ACC112 (cell line): ENCODE measurements at regions not wholly inside any gene's neighbourhood (a gene's known extent, or its start where the extent isn't known, plus 50 kb on each side); places are given as distances from the start of the nearest gene placed in this dataset.
"Not testable (repeated sequence)": the region's sequence is repeated elsewhere in the genome, so short reads cannot be mapped to it uniquely, and the experiment has no call there.

Experiments
- H2AFZ ChIP-seq: fragments of 200-600 bp; sonication (generic); one replicate; pipeline ENCODE4 v1.6.0; 2017; ENCODE audit warnings: antibody characterized with exemption, low read length; ENCODE audit not compliant: unreplicated experiment
- H3K27ac ChIP-seq: fragments of 200-600 bp; sonication (generic); 2 replicates; pipeline ENCODE4 v1.5.1; 2014; ENCODE audit warnings: low read depth, mild to moderate bottlenecking, antibody characterized with exemption, low read length, moderate library complexity
- H3K27me3 ChIP-seq: fragments of 200-600 bp; sonication (generic); 2 replicates; pipeline ENCODE4 v1.6.1; 2014; ENCODE audit warnings: mild to moderate bottlenecking, antibody characterized with exemption, low read length, moderate library complexity, mixed read lengths; ENCODE audit not compliant: insufficient read depth
- H3K36me3 ChIP-seq: fragments of 200-600 bp; sonication (generic); 2 replicates; pipeline ENCODE4 v1.6.1; 2016; ENCODE audit warnings: mild to moderate bottlenecking, antibody characterized with exemption, low read length, moderate library complexity, mixed read lengths; ENCODE audit not compliant: insufficient read depth
- H3K4me1 ChIP-seq: fragments of 200-600 bp; sonication (generic); one replicate; pipeline ENCODE4 v1.6.1; 2016; ENCODE audit warnings: low read length, mixed read lengths; ENCODE audit not compliant: insufficient read depth, unreplicated experiment, control insufficient read depth
- H3K4me3 ChIP-seq: fragments of 200-600 bp; sonication (generic); 2 replicates; pipeline ENCODE4 v1.5.1; 2014; ENCODE audit warnings: mild to moderate bottlenecking, low read depth, low read length
- H3K79me2 ChIP-seq: fragments of 200-600 bp; sonication (generic); one replicate; pipeline ENCODE4 v1.6.0; 2016; ENCODE audit warnings: low read length; ENCODE audit not compliant: control insufficient read depth, unreplicated experiment, insufficient read depth

DNA sequence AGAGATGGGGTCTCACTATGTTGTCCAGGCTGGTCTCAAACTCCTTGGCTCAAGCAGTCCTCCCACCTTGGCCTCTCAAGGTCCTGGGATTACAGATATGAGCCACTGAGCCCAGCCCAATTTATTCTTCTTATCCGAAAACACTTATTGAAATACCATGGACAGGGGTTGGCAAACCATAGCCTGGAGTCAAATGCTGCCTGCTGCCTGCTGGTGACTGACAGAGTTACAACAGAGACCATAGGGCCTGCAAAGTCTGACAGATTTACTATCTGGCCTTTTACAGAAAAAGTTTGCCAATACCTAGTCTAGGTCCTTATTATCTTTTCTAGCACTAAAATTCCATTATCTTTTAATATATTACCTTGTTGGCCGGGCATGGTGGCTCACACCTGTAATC is 87.1 kb upstream of the ZNF281 start:
- peaks cover 6% of the 10 kb centered on the region; the same call in 1 of the 2 replicates for H3K27me3 ChIP-seq
- no peak overlapping the region for H3K27ac ChIP-seq
- no peak overlapping the region for H3K4me3 ChIP-seq

DNA sequence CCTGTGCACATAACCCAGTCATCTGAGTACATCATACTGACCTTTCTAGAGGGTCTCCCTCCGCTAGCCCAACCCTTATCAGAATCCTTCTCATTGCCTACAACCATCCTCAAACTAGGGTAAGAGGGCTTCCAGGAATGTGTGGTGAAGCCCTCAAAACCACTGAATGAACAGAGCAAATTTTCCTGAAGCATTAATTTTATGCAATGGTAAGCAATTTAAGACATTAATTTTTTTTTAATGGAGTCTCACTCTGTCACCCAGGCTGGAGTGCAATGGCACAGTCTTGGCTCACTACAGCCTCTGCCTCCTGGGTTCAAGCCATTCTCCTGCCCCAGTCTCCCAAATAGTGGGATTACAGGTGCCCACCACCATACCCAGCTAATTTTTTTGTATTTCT is 86.1 kb upstream of the ZNF281 start:
- no peak overlapping the region for H2AFZ ChIP-seq
- no peaks in the 10 kb centered on the region for H3K36me3 ChIP-seq
- H3K4me1 ChIP-seq, result no peaks in the 10 kb centered on the region
- H3K79me2 ChIP-seq, result no peaks in the 10 kb centered on the region
- no peak overlapping the region for H3K4me3 ChIP-seq
- H3K27me3 ChIP-seq, result peaks cover 6% of the 10 kb centered on the region; the same call in 1 of the 2 replicates
- no peak overlapping the region for H3K27ac ChIP-seq

More for the DNA sequence above, 87.1 kb upstream of the ZNF281 start:
- Histone ChIP-seq H3K36me3 (no peaks in the 10 kb centered on the region), H3K79me2 (no peaks in the 10 kb centered on the region), H2AFZ (no peak overlapping the region), H3K4me1 (no peaks in the 10 kb centered on the region)

DNA sequence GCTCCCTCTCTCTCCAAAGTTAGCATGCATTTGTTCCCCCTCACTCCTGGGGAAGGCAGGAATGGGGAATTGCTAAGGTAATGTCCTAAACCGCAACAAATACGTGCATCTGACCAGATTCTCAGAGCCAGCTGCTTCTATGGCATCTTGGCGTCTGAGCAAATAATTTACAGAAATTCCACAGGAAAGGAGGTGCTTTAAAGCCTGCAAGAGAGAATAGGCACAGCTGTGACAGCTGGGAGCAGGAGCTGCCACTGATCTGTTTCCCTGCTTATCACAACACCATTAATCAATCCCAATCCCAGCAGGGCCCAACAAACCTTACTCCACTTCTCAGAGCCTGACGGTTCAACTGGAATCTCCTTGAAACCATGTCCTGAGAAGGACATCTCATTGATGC is 83.5 kb upstream of the ZNF281 start:
- Histone ChIP-seq H3K4me3 (no peak overlapping the region), H3K4me1 (no peaks in the 10 kb centered on the region), H3K27ac (no peak overlapping the region), H2AFZ (no peak overlapping the region), H3K79me2 (no peaks in the 10 kb centered on the region), H3K36me3 (no peaks in the 10 kb centered on the region), H3K27me3 (no peaks in the 10 kb centered on the region)

DNA sequence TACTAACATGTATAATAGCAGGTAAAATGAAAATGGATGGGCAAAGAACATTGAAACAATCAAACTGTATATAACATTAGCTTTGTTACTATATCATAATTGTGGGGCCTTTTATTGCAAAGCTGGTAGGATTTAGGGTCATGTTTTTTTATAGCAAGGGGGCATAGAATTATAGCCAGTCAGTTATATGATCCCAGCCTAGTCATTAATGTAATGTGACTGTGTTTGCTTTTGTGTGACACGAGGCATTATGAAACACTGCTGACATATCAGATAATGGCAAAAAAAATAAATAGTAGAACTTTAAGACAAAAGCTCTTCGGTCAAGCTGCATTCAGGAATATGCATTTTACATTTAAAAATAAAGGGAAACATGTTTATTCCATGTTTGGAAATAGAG is 81.3 kb upstream of the ZNF281 start:
- no peaks in the 10 kb centered on the region for H3K36me3 ChIP-seq
- no peaks in the 10 kb centered on the region for H3K4me1 ChIP-seq
- H2AFZ ChIP-seq, result no peak overlapping the region
- H3K27me3 ChIP-seq, result no peaks in the 10 kb centered on the region
- H3K79me2 ChIP-seq, result no peaks in the 10 kb centered on the region
- no peak overlapping the region for H3K4me3 ChIP-seq
- no peak overlapping the region for H3K27ac ChIP-seq

DNA sequence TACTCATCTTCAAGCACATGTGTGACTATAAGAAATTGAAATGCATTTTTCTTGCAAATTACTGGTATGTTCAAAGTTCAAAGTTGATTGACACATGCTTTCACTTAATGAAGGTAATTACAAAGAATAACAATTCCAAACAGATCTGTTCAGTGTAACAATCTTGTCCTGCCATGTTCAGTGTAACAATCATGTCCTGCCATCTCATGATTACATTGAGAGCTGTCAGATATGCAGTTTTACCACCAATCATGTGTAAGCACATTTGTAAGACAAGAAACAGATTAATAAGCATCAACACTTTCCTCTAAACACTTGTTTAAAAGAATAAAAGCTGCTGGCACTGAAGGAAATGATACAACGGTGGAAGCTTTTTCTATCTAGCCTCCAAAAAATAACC is 80.3 kb upstream of the ZNF281 start:
- Histone ChIP-seq H3K36me3 (no peaks in the 10 kb centered on the region), H3K27me3 (no peaks in the 10 kb centered on the region), H3K4me1 (no peaks in the 10 kb centered on the region), H3K27ac (no peak overlapping the region), H3K79me2 (no peaks in the 10 kb centered on the region), H2AFZ (no peak overlapping the region), H3K4me3 (no peak overlapping the region)

DNA sequence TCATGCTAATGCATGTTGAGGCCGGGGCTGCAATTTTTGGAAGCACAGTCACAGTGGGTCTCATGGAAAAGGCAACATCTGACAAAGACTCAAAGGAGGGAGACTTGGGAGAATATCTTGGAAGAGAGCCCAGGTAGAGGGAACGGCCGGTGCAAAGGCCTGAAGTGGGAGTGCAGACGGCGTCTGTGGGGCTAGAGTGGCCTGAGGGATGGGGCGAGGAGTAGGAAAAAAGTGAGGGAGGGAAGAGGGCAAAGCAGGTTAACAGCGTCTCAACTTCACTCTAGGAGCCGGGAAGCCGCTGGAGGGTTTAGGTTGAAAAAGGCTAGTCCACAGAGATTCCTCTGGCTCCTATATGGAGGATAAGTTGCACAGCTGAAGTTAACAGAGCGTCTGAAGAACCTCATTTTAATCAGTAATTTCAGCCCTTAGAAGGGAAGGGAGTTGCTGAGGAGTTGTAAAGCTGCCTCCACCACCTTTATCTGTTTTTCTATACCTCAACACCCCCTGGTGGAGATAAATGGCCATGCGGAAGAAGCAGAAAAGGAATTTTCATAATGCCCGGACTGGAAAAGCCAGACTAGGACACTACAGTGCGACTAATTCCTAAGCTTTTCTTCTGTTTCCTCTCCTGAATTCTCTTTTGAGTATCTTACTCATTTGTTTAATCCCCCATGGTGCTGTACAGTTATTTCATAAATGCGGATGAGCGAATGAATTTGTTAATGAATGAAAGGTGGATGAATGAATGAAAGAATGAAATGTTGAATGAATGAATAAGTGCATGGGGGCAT is 78.7 kb upstream of the ZNF281 start:
- H3K79me2 ChIP-seq, result no peaks in the 10 kb centered on the region
- peaks cover 4% of the 10 kb centered on the region for H3K4me1 ChIP-seq
- peak overlapping the region; percentile 26 for H2AFZ ChIP-seq
- no peak overlapping the region for H3K4me3 ChIP-seq
- H3K36me3 ChIP-seq, result no peaks in the 10 kb centered on the region
- no peaks in the 10 kb centered on the region for H3K27me3 ChIP-seq
- H3K27ac ChIP-seq, result no peak overlapping the region

DNA sequence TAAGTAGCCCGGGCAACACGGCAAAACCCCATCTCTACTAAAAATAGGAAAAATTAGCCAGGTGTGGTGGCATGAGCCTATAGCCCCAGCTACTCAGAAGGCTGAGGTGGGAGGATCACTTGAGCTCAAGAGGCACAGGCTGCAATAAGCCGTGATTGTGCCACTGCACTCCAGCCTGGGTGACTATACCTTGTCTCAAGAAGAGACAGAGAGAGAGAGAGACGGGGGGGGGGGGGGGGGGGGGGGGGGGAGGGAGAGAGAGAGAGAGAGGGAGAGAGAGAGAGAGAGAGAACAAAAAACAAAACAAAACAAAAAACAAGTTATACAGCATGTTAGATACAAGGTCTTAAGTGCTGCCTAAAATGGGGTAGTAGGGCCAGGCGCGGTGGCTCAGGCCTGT is 77.8 kb upstream of the ZNF281 start:
- no peak overlapping the region for H2AFZ ChIP-seq
- H3K4me3 ChIP-seq, result no peak overlapping the region
- peaks cover 10% of the 10 kb centered on the region for H3K4me1 ChIP-seq
- no peaks in the 10 kb centered on the region for H3K79me2 ChIP-seq
- no peaks in the 10 kb centered on the region for H3K27me3 ChIP-seq
- H3K36me3 ChIP-seq, result no peaks in the 10 kb centered on the region
- no peak overlapping the region for H3K27ac ChIP-seq

DNA sequence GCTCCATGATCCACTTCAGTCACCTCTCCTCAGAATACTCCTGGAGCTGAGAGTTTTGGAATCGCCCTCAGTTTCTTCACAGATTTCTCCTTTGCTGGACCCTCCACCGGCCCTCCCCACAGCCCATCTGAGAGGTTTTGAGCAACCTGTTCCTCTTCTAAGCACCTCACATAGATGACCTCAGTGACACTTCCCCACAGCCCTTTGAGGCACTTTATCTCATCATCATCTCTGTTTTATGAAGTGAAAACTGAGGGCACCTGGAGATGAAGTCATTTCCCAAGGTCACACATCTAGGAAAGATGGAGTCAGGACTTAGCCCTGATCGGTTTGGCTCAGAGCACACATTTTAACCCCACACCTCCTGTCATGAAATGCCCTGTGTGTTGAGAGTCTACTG is 76.8 kb upstream of the ZNF281 start:
- H3K27me3 ChIP-seq, result no peaks in the 10 kb centered on the region
- no peaks in the 10 kb centered on the region for H3K79me2 ChIP-seq
- H3K36me3 ChIP-seq, result no peaks in the 10 kb centered on the region
- no peak overlapping the region for H3K27ac ChIP-seq
- no peak overlapping the region for H2AFZ ChIP-seq
- H3K4me3 ChIP-seq, result no peak overlapping the region
- peaks cover 10% of the 10 kb centered on the region for H3K4me1 ChIP-seq

DNA sequence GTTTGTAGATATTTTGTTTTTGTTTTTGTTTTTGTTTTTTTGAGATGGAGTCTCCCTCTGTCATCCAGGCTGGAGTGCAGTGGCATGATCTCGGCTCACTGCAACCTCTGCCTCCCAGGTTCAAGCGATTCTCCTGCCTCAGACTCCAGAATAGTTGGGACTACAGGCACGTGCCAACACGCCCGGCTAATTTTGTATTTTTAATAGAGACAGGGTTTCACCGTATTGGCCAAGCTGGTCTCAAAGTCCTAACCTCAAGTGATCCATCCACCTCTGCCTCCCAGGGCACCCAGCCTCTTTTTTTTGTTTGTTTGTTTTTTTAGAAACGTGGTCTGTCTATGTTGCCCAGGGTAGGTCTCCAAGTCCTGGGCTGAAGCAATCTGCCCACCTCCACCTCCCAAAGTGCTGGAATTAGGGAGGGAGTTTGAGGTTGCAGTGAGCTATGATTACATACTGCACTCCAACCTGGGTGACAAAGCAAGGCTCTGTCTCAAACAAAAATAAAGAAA is 74.7 kb upstream of the ZNF281 start:
- H3K4me1 ChIP-seq, H3K36me3 ChIP-seq, H2AFZ ChIP-seq, H3K27me3 ChIP-seq, H3K27ac ChIP-seq, H3K79me2 ChIP-seq, H3K4me3 ChIP-seq: not testable (repeated sequence)

DNA sequence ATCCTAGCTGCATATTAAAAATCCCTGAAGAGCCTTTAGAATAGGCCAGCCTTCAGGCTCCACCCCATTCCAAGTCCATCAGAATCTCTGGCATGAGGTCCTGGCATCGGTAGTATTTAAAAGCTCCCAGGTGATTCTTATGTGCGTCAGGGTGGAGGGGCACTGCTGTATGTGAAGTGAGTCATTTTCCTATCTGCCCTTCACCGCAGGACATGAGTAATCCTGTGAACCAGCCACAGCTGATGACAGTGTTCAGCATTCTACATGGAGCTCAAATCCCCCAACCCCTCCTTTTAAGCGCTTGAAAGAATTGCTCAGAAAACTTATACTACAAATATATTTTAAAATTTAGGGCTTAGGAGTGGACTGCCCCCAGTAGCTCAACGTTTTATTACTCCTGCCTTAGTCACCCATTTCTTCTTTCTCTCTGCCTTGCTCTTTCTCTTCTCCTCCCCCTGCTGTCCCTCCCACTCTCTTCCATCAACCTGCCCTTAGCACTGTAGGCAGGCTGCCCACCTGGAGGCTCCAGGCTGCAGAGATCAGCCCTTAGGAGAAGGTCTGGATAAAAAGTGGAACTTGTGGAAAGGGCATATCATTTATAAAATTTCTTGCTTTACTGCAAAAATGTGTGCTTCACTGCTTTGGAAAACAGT is 73.8 kb upstream of the ZNF281 start:
- Histone ChIP-seq H3K27me3 (no peaks in the 10 kb centered on the region), H3K79me2 (no peaks in the 10 kb centered on the region), H2AFZ (peak overlapping the region; percentile 67), H3K36me3 (no peaks in the 10 kb centered on the region), H3K4me1 (peaks cover 10% of the 10 kb centered on the region), H3K27ac (peak overlapping the region; percentile 82), H3K4me3 (peak overlapping the region; percentile 6; the same call in 1 of the 2 replicates)

DNA sequence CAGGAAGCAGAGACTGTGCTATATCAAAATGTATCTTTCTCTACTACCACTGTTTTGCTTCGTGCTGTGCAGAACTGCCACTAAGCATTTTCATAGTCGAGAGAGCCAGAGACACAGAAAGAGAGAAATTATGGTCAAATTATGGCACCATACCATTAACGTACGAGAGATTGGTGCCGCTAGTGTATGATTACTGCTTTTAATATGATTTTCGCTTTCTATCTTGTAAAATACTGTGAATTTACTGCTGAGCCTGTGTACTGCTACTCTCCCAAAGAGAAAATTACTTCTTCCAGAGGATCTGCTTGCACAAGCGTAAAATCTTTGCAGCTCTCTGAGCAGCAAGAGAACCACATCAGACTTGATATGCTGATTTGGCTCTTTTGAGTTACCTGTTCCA is 71.1 kb upstream of the ZNF281 start:
- Histone ChIP-seq H3K27ac (no peak overlapping the region), H3K79me2 (no peaks in the 10 kb centered on the region), H2AFZ (no peak overlapping the region), H3K4me3 (no peak overlapping the region), H3K36me3 (no peaks in the 10 kb centered on the region), H3K4me1 (peaks cover 10% of the 10 kb centered on the region), H3K27me3 (no peaks in the 10 kb centered on the region)
